Activated CD8-positive, alpha-beta memory T cell treated with anti-CD3 and anti-CD28 coated beads, Interleukin-2, amount 10 ng/mL, durations not matched to agents 7 days and 5 days (primary cell): ENCODE measurements at regions not wholly inside any gene's neighbourhood (a gene's known extent, or its start where the extent isn't known, plus 50 kb on each side); places are given as distances from the start of the nearest gene placed in this dataset.

Experiments
- ATAC-seq: fragments of 150-1000 bp; cut with Tn5 transposase; one replicate; pipeline ENCODE4 v1.10.0; 2021; ENCODE audit warnings: moderate library complexity
- CTCF ChIA-PET: fragments of 350-600 bp; sonication (Branson Sonifier 250); formaldehyde crosslinking; loops from one replicate; lab custom pipeline; 2021; ENCODE audit warnings: antibody characterized with exemption; lab: Charles Lee
- DNase-seq: peaks from one replicate; pipeline ENCODE4 v3.0.0-alpha.2; 2020
- H3K27ac Mint-ChIP-seq: one replicate; pipeline ENCODE4 v1.8.0; 2021; ENCODE audit warnings: mild to moderate bottlenecking, mixed read lengths
- H3K27me3 Mint-ChIP-seq: one replicate; pipeline ENCODE4 v1.8.0; 2021; ENCODE audit warnings: mixed read lengths
- H3K36me3 Mint-ChIP-seq: one replicate; pipeline ENCODE4 v1.8.0; 2021; ENCODE audit warnings: mild to moderate bottlenecking, mixed read lengths
- H3K4me1 Mint-ChIP-seq: one replicate; pipeline ENCODE4 v1.8.0; 2021; ENCODE audit warnings: mixed read lengths
- H3K4me3 Mint-ChIP-seq: one replicate; pipeline ENCODE4 v1.8.0; 2021; ENCODE audit warnings: mild to moderate bottlenecking, moderate library complexity, mixed read lengths
- H3K9me3 Mint-ChIP-seq: one replicate; pipeline ENCODE4 v1.8.0; 2022; ENCODE audit warnings: low read depth, mixed read lengths

DNA sequence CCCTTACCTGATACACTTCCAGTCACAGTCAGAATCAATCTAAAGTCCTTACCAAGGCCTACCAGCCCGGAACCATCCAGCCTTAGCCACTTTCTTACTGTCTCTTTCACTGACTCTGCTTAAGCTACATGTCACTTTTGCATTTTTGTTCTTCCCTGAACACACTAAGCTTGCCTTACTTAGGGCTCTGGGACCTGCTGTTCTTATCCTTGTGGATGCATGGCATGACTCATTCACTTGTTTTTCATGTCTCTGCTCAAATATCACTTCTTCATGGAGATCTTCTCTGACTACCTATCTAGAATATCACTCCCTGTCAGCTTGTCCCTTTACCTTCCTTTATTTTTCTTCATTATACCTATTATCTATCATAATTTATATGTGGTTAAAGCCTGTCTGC, 65.6 kb upstream of the ZDHHC17 start:
- H3K27ac Mint-ChIP-seq: no peak overlapping the region
- CTCF ChIA-PET: no interaction called here
- H3K9me3 Mint-ChIP-seq: no peaks in the 10 kb centered on the region
- DNase-seq (no peak), ATAC-seq (no peak)
- no peaks in the 10 kb centered on the region for H3K4me1 Mint-ChIP-seq
- no peaks in the 10 kb centered on the region for H3K36me3 Mint-ChIP-seq
- peaks cover 3% of the 10 kb centered on the region for H3K27me3 Mint-ChIP-seq
- H3K4me3 Mint-ChIP-seq: no peak overlapping the region

DNA sequence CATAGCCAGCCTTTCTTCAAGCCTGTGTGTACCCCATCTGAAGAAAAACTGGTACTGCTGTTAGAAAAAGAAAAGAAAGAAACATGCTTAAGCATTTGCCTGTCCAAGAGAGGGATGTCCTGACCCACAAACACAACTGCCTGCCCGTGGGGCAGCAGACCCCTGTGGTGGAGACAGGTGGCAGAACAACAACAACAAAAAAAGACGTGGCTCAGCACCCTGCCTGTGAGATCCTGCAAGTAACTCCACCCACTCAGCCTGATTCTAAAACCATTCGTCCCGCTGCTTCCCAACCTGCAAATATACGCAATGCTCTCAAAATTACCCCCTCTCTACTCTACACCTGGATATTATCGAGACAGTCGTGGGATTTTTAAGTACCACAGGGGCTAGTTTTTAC, 64.9 kb upstream of the ZDHHC17 start:
- CTCF ChIA-PET: no interaction called here
- no peak for ATAC-seq
- H3K4me1 Mint-ChIP-seq: no peaks in the 10 kb centered on the region
- H3K9me3 Mint-ChIP-seq: no peaks in the 10 kb centered on the region
- peaks cover 3% of the 10 kb centered on the region for H3K27me3 Mint-ChIP-seq
- no peaks in the 10 kb centered on the region for H3K36me3 Mint-ChIP-seq
- H3K4me3 Mint-ChIP-seq: no peak overlapping the region
- DNase-seq: no peak
- H3K27ac Mint-ChIP-seq: no peak overlapping the region

DNA sequence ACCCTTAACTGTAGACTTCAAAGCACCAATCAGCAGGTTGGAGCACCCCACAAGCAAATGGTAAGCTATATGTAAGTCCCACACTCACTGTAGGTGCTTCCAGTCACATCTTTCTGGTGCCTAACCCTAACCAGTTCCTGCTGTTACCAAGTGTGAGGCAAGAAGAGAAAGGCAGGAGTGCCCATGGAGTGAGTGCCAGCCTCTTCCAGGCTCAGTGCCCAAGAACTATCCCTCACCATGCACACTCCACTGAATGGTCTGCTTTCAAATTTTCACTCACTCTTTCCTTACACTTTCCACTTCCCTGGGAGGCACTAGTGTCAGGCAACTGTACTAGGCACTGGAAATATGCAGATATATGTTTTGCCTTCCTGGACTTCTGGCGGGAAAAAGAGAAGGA, 62.2 kb upstream of the ZDHHC17 start:
- ATAC-seq (no peak), DNase-seq (no peak)
- Mint-ChIP-seq H3K36me3 (no peaks in the 10 kb centered on the region), H3K9me3 (no peaks in the 10 kb centered on the region), H3K4me3 (no peak overlapping the region), H3K4me1 (peaks cover 5% of the 10 kb centered on the region), H3K27ac (no peak overlapping the region), H3K27me3 (peaks cover 3% of the 10 kb centered on the region)
- CTCF ChIA-PET: no interaction called here

DNA sequence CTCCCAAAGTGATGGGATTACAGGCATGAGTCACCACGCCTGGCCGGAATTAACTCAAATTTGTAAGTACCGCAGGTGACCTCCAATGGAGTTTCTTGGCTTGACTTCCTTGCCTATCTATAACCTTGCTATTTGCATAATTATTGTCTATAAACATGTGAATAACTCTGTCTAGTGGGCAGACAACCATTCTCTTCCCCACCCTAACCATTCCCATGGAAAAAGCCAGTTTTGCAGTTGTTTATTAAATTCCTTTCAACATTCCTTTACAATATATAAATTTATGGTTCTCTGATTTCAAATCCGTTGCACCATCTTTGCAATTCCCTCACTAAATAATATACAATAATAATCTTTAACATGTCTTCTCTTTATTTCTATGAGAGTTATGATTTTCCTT, 61.0 kb upstream of the ZDHHC17 start:
- peaks cover 3% of the 10 kb centered on the region for H3K27me3 Mint-ChIP-seq
- DNase-seq (no peak), ATAC-seq (no peak)
- peaks cover 5% of the 10 kb centered on the region for H3K4me1 Mint-ChIP-seq
- CTCF ChIA-PET: interaction anchor here (0.6 to 1.3 kb wide), 2 partner anchors 35 to 45 kb away, joined by 3 read pairs; no protein-coding TSS in a partner anchor
- H3K36me3 Mint-ChIP-seq: no peaks in the 10 kb centered on the region
- H3K27ac Mint-ChIP-seq: no peak overlapping the region
- no peaks in the 10 kb centered on the region for H3K9me3 Mint-ChIP-seq
- H3K4me3 Mint-ChIP-seq: no peak overlapping the region

DNA sequence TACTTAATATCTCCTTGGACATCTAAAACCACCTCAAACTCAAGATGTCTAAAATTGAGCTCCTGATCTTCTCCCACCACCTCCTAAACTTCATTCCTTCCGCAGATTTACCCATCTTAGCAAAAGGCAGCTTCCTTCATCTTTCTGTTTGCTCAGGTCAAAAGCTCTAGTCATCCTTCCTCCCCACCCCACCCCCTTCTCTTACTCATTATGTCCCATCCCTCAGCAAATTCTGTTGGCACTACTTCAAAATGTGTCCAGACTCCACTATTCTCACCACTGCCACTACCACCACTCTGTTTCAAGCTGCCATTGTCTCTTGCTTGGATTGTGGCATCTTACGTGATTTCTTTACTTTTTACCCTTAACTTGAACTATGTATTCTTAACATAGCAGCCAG, 59.2 kb upstream of the ZDHHC17 start:
- DNase-seq: no peak
- CTCF ChIA-PET: no interaction called here
- H3K4me3 Mint-ChIP-seq: no peak overlapping the region
- no peak for ATAC-seq
- H3K27ac Mint-ChIP-seq: no peak overlapping the region
- H3K27me3 Mint-ChIP-seq: peaks cover 3% of the 10 kb centered on the region
- peaks cover 5% of the 10 kb centered on the region for H3K4me1 Mint-ChIP-seq
- H3K36me3 Mint-ChIP-seq: no peaks in the 10 kb centered on the region
- no peaks in the 10 kb centered on the region for H3K9me3 Mint-ChIP-seq

DNA sequence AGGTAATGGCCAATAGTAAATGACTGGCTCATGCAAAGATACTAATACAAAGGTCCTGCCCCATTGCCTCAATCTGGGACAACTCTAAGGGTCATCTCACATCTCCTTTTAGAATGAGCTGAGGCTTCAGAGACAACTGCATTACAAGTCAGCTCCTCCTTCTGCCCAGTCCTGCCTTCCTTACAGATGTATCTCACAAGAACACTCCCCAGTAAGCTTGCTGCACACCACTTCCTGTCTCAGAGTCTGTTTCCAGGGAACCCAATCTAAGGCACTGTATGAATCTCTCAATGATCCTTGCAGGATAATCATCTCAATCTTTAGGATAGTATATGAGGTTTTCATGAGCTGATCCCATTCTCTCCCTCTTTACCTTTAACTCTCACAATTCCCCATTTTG, 57.8 kb upstream of the ZDHHC17 start:
- no peak for DNase-seq
- CTCF ChIA-PET: no interaction called here
- Mint-ChIP-seq H3K27me3 (peaks cover 3% of the 10 kb centered on the region), H3K4me1 (peaks cover 5% of the 10 kb centered on the region), H3K27ac (no peak overlapping the region), H3K9me3 (no peaks in the 10 kb centered on the region), H3K4me3 (no peak overlapping the region), H3K36me3 (no peaks in the 10 kb centered on the region)
- no peak for ATAC-seq

DNA sequence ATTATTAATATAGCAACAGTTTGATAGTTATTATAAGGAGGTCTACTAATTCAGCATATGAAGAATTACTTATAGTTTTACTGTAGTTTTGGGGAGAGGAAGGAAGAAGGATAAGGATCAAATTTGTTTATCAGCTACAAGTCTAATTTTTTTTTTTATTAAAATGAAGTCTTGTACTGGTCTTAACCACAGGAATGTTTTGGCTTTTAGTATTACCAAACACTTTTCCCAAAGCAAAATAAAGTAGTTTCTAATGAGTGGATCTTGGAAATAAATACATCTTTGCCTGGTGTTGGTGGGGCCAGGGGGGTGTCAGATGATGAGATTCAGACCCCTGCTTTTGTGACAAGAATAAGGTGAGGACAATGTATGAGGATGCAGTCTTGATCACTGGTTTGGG, 57.2 kb upstream of the ZDHHC17 start:
- ATAC-seq (no peak), DNase-seq (no peak)
- Mint-ChIP-seq H3K9me3 (no peaks in the 10 kb centered on the region), H3K27me3 (peaks cover 3% of the 10 kb centered on the region), H3K4me1 (peaks cover 5% of the 10 kb centered on the region), H3K27ac (no peak overlapping the region), H3K36me3 (no peaks in the 10 kb centered on the region), H3K4me3 (no peak overlapping the region)
- CTCF ChIA-PET: no interaction called here

DNA sequence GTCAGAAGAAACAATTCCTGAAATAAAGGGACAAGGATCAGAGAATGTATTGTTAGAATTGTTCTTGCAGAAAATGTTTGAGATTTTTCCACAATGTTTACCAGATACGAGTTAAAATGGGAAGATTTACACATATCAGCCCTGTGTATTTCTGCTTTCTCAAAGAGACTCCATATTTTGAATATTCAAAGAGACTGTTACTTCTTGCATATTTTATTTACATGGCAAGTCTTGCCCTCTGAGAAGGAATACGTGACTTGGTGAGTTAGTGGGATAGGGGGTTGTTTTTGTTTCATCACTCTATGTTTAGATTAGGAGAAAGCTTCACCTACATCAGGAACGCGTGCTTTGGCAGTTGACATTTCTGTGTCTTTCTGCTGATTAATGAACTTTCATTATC, 56.1 kb upstream of the ZDHHC17 start:
- H3K4me1 Mint-ChIP-seq: peaks cover 5% of the 10 kb centered on the region
- ATAC-seq (no peak), DNase-seq (no peak)
- no peaks in the 10 kb centered on the region for H3K9me3 Mint-ChIP-seq
- H3K27ac Mint-ChIP-seq: no peak overlapping the region
- no peaks in the 10 kb centered on the region for H3K27me3 Mint-ChIP-seq
- no peaks in the 10 kb centered on the region for H3K36me3 Mint-ChIP-seq
- H3K4me3 Mint-ChIP-seq: no peak overlapping the region
- CTCF ChIA-PET: no interaction called here

DNA sequence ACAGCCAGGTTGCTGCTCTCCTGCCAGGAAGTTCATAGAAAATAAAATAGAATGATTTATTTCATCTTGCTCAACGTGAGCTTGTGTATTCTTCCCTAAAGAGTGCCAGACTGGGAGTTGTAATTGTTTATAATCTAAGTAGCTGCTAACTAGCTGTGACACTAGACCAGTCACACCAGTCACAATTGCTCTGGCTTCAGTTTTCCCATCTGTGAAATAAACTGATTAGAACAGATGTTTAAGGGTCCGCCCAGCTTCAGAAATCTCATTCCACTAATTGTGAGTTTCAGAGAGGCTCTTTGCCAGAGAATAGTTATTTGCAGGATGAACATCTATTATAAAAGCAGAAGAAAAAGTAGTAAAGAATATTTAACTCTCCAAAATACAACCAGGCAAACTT, 55.6 kb upstream of the ZDHHC17 start:
- Mint-ChIP-seq H3K36me3 (no peaks in the 10 kb centered on the region), H3K4me3 (no peak overlapping the region), H3K27me3 (no peaks in the 10 kb centered on the region), H3K27ac (no peak overlapping the region), H3K4me1 (peaks cover 5% of the 10 kb centered on the region), H3K9me3 (no peaks in the 10 kb centered on the region)
- CTCF ChIA-PET: no interaction called here
- DNase-seq: no peak
- ATAC-seq: no peak

DNA sequence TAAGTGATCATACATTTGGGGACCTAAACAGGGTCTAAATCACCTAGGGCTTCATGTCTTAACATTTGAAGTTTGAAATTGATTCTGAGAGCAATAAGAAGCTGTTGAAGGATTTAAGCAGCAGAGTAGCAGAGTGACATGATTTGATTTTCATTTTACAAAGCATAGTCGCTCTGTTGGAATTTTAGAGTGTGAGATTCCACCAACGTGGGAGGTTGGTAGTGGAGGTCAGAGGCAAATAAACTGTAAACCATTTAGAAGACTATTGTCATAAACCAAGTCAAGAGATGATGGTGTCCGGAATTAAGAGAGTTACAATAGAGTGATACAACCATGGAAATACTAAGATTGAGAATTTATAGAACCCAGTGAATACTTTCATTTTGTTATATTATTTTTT, 52.7 kb upstream of the ZDHHC17 start:
- no peaks in the 10 kb centered on the region for H3K9me3 Mint-ChIP-seq
- ATAC-seq: no peak
- H3K4me1 Mint-ChIP-seq: peaks cover under 1% of the 10 kb centered on the region
- H3K36me3 Mint-ChIP-seq: no peaks in the 10 kb centered on the region
- H3K27ac Mint-ChIP-seq: no peak overlapping the region
- no peak for DNase-seq
- no peaks in the 10 kb centered on the region for H3K27me3 Mint-ChIP-seq
- no peak overlapping the region for H3K4me3 Mint-ChIP-seq
- CTCF ChIA-PET: no interaction called here

DNA sequence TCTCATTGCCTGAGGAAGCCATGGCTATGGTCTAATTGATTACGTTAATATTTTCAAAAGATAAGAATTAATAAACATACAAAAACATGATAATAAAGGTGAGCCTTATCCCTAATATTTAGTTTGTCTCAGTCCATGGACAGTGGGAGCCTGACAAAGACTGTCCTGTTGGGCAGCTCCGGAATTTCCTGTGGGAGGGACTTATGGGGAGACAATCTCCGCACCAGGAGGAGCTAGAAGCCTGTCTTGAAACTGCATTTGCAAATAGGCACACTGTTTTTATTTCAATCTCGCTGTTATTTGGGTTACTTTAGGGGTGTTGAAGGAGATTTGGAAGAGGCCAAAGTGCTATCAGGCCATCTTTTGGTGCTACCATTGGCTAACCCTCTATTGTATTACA, 50.8 kb upstream of the ZDHHC17 start:
- CTCF ChIA-PET: no interaction called here
- Mint-ChIP-seq H3K36me3 (no peaks in the 10 kb centered on the region), H3K9me3 (no peaks in the 10 kb centered on the region), H3K27me3 (no peaks in the 10 kb centered on the region), H3K4me1 (no peaks in the 10 kb centered on the region), H3K27ac (no peak overlapping the region), H3K4me3 (no peak overlapping the region)
- ATAC-seq: no peak
- DNase-seq: no peak

DNA sequence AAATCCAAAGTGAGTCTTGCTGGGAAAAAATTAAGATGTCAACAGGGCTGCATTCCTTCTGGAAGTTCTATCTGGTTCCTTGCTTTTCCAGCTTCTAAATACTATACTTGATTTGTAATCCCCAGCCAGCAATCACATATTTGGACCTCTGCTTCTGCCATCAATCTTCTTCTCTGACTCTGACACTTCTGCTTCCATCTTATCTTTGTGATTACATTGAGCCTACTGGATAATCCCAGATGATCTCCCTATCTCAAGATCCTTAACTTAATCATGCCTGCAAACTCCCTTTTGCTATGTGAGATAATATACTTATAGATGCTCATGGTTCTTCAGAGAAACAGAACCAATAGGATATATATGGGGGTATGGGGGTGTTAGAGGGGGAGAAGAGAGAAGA, 49.9 kb upstream of the ZDHHC17 start:
- DNase-seq (no peak), ATAC-seq (no peak)
- no peaks in the 10 kb centered on the region for H3K4me1 Mint-ChIP-seq
- no peak overlapping the region for H3K27ac Mint-ChIP-seq
- CTCF ChIA-PET: no interaction called here
- H3K27me3 Mint-ChIP-seq: no peaks in the 10 kb centered on the region
- no peaks in the 10 kb centered on the region for H3K9me3 Mint-ChIP-seq
- no peak overlapping the region for H3K4me3 Mint-ChIP-seq
- no peaks in the 10 kb centered on the region for H3K36me3 Mint-ChIP-seq
